ENCODE measurements at regions not wholly inside any gene's neighbourhood (a gene's known extent, or its start where the extent isn't known, plus 50 kb on each side); places are given as distances from the start of the nearest gene placed in this dataset.
"Not testable (repeated sequence)": the region's sequence is repeated elsewhere in the genome, so short reads cannot be mapped to it uniquely, and the experiment has no call there.

- no peaks in the 10 kb centered on the region for H3K27me3 ChIP-seq
- DNase-seq (no peak), ATAC-seq (no peak)
- H3K27ac ChIP-seq = no peak overlapping the region
- no peaks in the 10 kb centered on the region for H3K36me3 ChIP-seq
- no peaks in the 10 kb centered on the region for H3K9me3 ChIP-seq
- no peak overlapping the region for H3K4me3 ChIP-seq
- TF ChIP-seq, protein P1, sequence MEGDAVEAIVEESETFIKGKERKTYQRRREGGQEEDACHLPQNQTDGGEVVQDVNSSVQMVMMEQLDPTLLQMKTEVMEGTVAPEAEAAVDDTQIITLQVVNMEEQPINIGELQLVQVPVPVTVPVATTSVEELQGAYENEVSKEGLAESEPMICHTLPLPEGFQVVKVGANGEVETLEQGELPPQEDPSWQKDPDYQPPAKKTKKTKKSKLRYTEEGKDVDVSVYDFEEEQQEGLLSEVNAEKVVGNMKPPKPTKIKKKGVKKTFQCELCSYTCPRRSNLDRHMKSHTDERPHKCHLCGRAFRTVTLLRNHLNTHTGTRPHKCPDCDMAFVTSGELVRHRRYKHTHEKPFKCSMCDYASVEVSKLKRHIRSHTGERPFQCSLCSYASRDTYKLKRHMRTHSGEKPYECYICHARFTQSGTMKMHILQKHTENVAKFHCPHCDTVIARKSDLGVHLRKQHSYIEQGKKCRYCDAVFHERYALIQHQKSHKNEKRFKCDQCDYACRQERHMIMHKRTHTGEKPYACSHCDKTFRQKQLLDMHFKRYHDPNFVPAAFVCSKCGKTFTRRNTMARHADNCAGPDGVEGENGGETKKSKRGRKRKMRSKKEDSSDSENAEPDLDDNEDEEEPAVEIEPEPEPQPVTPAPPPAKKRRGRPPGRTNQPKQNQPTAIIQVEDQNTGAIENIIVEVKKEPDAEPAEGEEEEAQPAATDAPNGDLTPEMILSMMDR (IDR thresholded peaks at IDR 0.05) = no peak
- H3K4me1 ChIP-seq = no peaks in the 10 kb centered on the region
- intact Hi-C loops (cut with DNase I) = no loop called here
Observed at GRCh38 chr1:121594096-121594495, 409.3 kb downstream of the SRGAP2C start.

DNA sequence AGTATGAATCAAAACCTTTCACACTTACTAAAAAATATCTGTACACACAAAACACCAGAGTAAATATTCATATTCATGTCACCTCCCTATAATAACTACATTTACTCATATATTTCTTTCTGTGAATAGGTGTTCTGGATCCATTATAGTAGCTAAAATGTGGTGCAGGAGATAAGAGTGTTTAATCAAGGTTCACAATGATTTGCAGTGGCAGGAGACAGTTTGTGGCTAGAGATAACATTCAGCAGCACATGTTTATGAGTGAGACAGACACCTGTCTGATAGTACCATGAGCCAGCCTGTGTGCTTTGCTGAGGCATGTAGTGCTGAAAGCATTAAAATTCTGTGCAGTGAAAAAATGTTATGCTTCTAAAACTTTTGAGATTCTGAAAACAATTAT lies 410.3 kb downstream of the SRGAP2C start:
- Histone ChIP-seq H3K27me3 (no peaks in the 10 kb centered on the region), H3K27ac (no peak overlapping the region), H3K4me3 (no peak overlapping the region), H3K9me3 (no peaks in the 10 kb centered on the region), H3K4me1 (no peaks in the 10 kb centered on the region), H3K36me3 (no peaks in the 10 kb centered on the region)
- intact Hi-C loops (cut with DNase I) = no loop called here
- ATAC-seq = no peak
- no peak for DNase-seq
- TF ChIP-seq, protein P1 (IDR thresholded peaks at IDR 0.05) = no peak

DNA sequence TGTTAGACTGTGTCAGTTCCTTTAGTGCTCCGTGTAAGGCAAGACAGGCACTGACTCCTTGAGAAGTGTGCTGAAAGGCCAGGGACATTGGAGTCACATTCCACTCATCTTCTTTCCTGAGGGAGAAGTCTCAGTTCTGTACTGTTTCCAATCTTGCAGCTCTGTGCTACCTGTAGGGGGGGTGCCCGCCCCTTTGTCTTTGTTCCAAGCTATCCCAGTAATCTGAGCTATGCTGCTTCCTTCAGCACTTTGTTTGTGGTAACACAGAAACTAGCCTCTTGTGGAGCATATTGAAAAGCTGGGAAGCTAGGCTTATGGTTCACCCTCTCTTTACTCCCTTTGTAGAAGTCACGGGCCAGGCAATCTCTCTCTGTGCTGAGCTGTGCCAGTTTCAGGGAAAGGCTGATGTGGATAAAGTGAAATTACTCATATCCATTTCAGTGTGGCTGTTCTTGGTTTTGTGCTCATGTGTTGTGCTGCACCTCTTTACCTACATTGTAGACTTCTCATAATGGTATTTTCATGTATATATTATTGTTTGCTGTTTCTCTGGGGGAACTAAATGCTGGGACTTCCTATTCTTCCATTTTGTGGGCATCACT lies 420.2 kb downstream of the SRGAP2C start:
- H3K27ac ChIP-seq; H3K9me3 ChIP-seq; ATAC-seq; H3K4me3 ChIP-seq; H3K4me1 ChIP-seq; H3K36me3 ChIP-seq; intact Hi-C loops (cut with DNase I); H3K27me3 ChIP-seq; DNase-seq: not testable (repeated sequence)

- DNase-seq; H3K4me1 ChIP-seq; H3K9me3 ChIP-seq; H3K27ac ChIP-seq; H3K4me3 ChIP-seq; H3K27me3 ChIP-seq; ATAC-seq; intact Hi-C loops (cut with DNase I); H3K36me3 ChIP-seq: not testable (repeated sequence)
Observed at GRCh38 chr1:121607499-121607898, 422.7 kb downstream of the SRGAP2C start.

Data from upper lobe of right lung (tissue), 1 donor.